ENCODE measurements at regions not wholly inside any gene's neighbourhood (a gene's known extent, or its start where the extent isn't known, plus 50 kb on each side); places are given as distances from the start of the nearest gene placed in this dataset.
"Not testable (repeated sequence)": the region's sequence is repeated elsewhere in the genome, so short reads cannot be mapped to it uniquely, and the experiment has no call there.

DNA sequence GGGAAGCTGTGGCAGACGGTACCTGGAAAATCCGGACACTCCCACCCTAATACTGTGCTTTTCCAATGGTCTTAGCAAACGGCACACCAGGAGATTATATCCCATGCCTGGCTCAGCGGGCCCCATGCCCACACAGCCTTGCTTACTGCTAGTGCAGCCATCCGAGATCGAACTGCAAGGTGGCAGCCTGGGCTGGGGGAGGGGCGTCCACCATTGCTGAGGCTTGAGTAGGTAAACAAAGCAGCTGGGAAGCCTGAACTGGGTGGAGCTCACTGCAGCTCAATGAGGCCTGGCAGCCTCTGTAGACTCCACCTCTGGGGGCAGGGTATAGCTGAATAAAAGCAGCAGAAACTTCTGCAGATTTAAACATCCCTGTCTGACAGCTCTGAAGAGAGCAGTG is 4396.8 kb upstream of the OR11H1 start:
- H3K36me3 Mint-ChIP-seq (ENCODE audit: low read depth); H3K9me3 Mint-ChIP-seq; H3K4me3 Mint-ChIP-seq; H3K27ac Mint-ChIP-seq; H3K27me3 Mint-ChIP-seq; H3K4me1 Mint-ChIP-seq; intact Hi-C loops (cut with micrococcal nuclease): not testable (repeated sequence)
- peak; percentile 3 for DNase-seq

Data from activated CD4-positive, alpha-beta T cell treated with anti-CD3 and anti-CD28 coated beads, Interleukin-2, amount 10 ng/mL, durations not matched to agents 24 days and 14 days (primary cell).